HFF-Myc (cell line): ENCODE measurements at regions not wholly inside any gene's neighbourhood (a gene's known extent, or its start where the extent isn't known, plus 50 kb on each side); places are given as distances from the start of the nearest gene placed in this dataset.

ENCODE experiments used
- DNase-seq: peaks from one replicate; pipeline ENCODE4 v3.0.0-alpha.2; 2011; ENCODE audit warnings: low read depth; ENCODE audit errors: extremely low read depth
- H3K4me3 ChIP-seq: replicated peaks from 2 replicates; pipeline ENCODE4 v1.5.1; 2011; ENCODE audit warnings: low read depth, mild to moderate bottlenecking, control low read depth, low read length
- TF ChIP-seq, protein P1 (sequence below): IDR thresholded peaks from 2 replicates; pipeline ENCODE4 v1.5.1; 2012; ENCODE audit warnings: mild to moderate bottlenecking, low read depth, low read length, control low read depth; ENCODE audit errors: missing control alignments

DNA sequence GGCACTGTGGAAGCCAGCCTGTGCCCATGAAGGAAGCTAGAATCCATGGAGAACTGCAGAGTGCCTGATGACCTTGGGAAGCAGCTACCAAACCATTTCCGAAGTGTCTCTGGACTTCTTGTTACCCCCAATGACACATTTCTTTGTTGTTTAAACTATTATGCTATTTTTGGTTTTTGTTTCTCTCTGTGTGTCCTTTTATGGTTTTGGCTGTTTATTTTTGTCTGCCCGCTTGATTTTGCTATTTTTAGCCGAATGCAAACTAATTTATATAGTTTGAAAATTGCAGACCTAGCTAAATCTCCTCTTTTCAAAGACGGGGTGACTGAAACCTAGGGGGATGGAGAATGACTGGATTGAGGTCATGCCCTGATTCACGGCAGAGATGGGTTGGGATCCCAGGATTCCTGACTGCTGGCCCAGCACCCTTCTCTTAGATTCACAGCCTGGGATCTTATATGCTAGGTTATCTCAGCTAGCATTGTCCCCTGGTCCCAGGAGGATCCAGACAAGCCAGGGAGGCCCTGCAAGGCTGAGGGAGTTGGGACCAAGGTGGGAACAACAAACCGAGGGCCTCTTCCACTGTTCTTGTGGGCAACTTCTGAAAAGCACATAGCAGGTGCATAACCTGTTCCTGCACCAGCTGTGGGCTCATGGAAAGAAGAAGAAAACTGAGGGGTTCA is 116.3 kb upstream of the HAAO start:
- H3K4me3 ChIP-seq = no peak overlapping the region
- TF ChIP-seq, protein P1, sequence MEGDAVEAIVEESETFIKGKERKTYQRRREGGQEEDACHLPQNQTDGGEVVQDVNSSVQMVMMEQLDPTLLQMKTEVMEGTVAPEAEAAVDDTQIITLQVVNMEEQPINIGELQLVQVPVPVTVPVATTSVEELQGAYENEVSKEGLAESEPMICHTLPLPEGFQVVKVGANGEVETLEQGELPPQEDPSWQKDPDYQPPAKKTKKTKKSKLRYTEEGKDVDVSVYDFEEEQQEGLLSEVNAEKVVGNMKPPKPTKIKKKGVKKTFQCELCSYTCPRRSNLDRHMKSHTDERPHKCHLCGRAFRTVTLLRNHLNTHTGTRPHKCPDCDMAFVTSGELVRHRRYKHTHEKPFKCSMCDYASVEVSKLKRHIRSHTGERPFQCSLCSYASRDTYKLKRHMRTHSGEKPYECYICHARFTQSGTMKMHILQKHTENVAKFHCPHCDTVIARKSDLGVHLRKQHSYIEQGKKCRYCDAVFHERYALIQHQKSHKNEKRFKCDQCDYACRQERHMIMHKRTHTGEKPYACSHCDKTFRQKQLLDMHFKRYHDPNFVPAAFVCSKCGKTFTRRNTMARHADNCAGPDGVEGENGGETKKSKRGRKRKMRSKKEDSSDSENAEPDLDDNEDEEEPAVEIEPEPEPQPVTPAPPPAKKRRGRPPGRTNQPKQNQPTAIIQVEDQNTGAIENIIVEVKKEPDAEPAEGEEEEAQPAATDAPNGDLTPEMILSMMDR = no peak
- no peak for DNase-seq

- TF ChIP-seq, protein P1 = no peak
- no peak for DNase-seq
- no peak overlapping the region for H3K4me3 ChIP-seq
Observed at GRCh38 chr2:42907835-42908234, 115.5 kb upstream of the HAAO start.

- DNase-seq = no peak
- H3K4me3 ChIP-seq = no peak overlapping the region
- TF ChIP-seq, protein P1 = no peak
Observed at GRCh38 chr2:42906557-42907411, 114.4 kb upstream of the HAAO start.

GRCh38 chr2:42906111-42906556 is 113.8 kb upstream of the HAAO start:
- DNase-seq = no peak
- H3K4me3 ChIP-seq = no peak overlapping the region
- TF ChIP-seq, protein P1 = no peak

DNA sequence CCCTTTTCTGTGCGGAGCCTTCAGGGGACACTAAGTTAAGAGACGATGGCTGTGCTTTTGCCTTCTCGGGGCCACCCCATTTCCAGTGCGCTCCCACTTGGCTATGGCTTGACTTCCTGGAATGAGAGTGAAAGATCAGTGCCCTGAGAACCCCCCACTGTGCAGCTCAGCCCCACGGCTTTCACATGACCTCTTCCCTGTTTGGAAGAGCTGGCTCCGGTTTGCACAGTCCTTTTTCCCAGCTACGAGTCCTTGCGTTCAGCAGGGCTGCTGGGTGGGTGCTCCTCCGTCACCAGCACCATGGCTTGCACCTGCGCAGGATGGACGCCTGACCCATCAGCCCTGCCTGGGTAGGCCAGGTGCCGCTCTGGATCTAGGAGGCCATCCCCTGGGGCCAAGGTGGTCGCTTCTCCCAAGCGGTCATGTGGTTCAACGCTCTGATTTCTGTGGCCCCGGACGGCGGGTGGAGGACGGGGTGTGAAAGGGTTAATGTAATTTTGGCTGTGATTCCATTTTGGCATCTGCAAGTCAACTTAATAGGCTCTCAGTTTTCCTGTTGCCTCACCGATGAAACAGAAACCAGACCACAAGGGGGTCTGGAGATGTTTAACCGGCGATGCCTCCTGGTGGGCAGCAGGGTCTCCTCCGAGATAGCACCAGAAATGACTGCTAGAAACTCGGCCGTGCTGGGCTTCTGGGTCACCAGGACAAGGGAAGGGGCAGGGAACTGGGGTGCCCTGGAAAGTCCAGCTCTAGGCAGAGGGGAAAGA is 113.1 kb upstream of the HAAO start:
- DNase-seq = no peak
- TF ChIP-seq, protein P1 = peak; percentile 52
- no peak overlapping the region for H3K4me3 ChIP-seq

DNA sequence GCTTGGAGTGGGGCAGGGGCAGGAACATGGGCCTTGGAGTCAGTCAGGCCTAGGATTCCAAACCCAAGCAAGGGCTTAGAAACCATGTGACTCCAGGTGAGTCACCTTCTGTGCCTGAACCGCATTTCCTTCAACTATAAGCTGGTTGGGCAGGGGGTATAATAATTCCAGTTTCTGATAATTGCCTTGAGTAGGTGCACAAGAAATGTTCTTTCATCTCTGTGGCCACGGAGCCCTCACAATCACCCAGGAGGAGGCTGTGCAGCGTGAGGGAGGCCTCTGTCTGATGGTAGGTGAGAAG is 112.1 kb upstream of the HAAO start:
- TF ChIP-seq, protein P1 = no peak
- DNase-seq = no peak
- no peak overlapping the region for H3K4me3 ChIP-seq
